SIG-M5 (cell line): ENCODE measurements at regions not wholly inside any gene's neighbourhood (a gene's known extent, or its start where the extent isn't known, plus 50 kb on each side); places are given as distances from the start of the nearest gene placed in this dataset.
"Not testable (repeated sequence)": the region's sequence is repeated elsewhere in the genome, so short reads cannot be mapped to it uniquely, and the experiment has no call there.

Source experiments
- DNase-seq: peaks from one replicate; lab custom pipeline; 2025; lab: John Stamatoyannopoulos, UW

DNA sequence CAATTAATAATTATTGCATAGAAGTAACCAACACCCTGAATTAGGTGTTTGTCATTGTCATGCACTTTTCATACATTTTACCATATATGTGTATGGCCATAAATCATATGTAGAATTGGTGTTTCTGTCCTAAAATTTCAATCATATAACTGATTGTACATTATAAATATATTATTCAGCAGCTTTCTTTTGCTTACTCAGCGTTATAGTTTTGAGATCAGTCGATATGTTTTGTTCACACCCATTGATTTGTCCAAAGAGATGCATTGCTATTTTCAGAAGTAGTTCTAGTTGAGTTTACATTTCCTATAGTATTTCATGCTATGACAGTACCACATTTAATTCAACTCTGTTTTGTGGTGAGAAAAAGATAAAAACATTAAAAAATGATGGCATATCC lies 50.5 kb upstream of the PARP4 start:
- no peak for DNase-seq

GRCh38 chr13:24563971-24564370 lies 51.4 kb upstream of the PARP4 start:
- DNase-seq = not testable (repeated sequence)

DNA sequence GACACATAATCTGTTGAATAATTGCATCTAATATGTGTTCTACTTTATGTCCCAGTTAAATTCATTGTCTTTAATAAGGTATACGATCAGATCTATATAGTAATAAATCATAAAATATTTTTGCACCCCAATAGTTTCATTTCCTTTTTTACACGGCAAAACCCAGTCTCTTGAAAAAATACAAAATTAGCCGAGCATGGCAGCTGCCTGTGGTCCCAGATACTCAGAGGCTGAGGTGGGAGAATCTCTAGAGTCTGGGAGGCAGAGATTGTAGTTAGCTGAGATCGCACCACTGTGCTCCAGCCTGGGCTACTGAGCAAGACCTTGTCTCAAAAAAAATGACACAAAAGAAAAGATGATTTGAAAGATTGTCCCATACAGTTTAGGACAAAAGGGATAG lies 52.3 kb upstream of the PARP4 start:
- no peak for DNase-seq

GRCh38 chr13:24567593-24567992 lies 55.0 kb upstream of the PARP4 start:
- not testable (repeated sequence) for DNase-seq

DNA sequence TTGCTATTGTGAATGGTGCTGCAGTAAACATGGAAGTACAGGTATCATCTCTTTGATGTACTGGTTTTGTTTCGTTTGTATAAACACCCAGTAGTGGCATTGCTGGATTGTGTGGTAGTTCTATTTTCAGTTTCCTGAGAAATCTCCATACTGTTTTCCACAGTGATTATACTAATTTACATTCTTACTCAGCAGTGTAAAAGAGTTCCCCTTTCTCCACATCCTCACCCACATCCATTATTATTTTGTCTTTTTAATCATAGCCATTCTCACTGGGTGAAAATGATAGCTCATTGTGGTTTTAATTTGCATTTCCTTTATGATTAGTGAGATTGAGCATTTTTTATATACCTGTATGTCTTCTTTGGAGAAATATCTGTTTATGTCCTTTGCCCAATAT lies 62.3 kb upstream of the PARP4 start:
- no peak for DNase-seq

GRCh38 chr13:24580315-24580714 lies 67.7 kb upstream of the PARP4 start:
- DNase-seq = not testable (repeated sequence)

DNA sequence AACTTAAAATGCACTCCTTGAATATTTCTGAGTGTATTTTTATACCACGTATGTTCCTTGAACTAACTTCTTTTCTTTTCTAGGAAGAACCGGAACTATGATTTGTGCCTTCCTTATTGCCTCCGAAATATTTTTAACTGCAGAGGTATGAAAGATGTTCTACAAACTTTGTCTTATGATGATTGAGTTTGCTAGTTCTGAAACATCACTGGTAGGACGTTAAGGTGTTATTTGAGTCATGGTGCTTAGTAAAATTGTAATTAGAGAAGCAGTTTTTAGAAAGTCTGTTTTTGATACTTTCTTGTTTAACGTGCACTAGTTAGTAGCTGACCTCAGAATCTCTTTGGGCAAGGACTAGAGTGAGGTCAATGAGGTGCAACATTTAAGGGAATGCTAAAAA lies 69.0 kb upstream of the PARP4 start:
- not testable (repeated sequence) for DNase-seq

GRCh38 chr13:24591697-24592096 lies 79.1 kb upstream of the PARP4 start:
- DNase-seq = not testable (repeated sequence)

GRCh38 chr13:24597906-24598670 lies 82.1 kb upstream of the ATP12A start:
- not testable (repeated sequence) for DNase-seq

DNA sequence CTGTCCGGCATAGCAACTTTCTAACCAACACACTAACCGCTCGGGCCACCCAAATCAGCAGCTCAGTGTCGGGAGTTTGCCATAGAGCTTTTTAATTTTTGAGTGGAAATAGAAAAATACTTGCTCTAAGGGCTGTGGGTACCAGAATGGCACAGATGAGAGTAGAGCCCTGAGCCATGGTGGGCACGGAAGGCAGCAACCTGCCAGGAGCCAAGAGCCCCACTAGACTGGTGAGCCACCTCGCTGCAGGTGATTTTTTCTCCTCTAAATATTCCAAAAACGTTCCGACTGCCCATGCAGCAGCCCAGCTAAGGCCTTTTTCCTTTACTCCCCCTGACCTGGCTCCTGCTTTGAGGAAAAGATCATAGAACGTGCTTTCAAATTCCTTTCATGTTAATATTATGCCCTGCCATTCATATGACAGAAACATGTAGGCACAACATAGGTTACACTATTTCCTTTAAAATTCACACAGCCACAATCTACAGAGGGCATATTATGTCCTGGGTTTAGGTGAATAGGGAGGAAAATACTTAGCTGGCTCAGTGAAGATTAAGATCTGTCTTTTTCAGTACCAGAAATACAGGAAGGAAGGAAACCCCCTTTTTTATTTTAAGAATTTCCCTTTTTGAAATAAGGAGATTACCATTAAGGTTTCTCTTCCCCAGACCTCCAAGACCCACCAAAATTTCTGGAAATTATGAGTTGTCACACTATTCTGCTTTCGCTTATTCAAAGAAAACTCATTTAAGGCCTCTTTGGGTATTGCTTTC lies 81.0 kb upstream of the ATP12A start:
- not testable (repeated sequence) for DNase-seq

GRCh38 chr13:24605923-24606372 lies 74.3 kb upstream of the ATP12A start:
- no peak for DNase-seq

- no peak for DNase-seq
Observed at GRCh38 chr13:24606486-24607170, 73.6 kb upstream of the ATP12A start.

DNA sequence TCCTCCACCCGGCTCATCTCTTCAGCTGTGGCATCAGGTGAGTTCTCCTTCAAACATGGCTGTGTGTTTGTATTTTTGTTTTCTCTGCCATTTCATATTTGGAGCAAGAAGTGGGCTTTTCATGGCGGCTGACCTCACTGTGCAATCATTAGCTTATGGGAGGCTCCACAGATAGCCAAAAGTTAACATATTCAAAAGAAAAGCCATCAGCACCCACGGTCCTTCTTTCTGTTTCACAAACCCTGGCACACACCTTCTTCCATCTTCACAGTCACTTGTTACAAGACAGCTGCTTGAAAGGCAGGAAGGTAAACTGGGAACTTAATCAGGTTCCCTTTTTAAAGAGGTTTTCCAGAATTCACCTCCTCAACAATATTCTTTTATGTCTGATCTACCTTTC lies 69.3 kb upstream of the ATP12A start:
- DNase-seq = no peak

- DNase-seq = no peak
Observed at GRCh38 chr13:24612726-24613125, 67.5 kb upstream of the ATP12A start.

- no peak for DNase-seq
Observed at GRCh38 chr13:24613128-24613527, 67.1 kb upstream of the ATP12A start.

GRCh38 chr13:24613755-24614154 lies 66.5 kb upstream of the ATP12A start:
- DNase-seq = no peak

DNA sequence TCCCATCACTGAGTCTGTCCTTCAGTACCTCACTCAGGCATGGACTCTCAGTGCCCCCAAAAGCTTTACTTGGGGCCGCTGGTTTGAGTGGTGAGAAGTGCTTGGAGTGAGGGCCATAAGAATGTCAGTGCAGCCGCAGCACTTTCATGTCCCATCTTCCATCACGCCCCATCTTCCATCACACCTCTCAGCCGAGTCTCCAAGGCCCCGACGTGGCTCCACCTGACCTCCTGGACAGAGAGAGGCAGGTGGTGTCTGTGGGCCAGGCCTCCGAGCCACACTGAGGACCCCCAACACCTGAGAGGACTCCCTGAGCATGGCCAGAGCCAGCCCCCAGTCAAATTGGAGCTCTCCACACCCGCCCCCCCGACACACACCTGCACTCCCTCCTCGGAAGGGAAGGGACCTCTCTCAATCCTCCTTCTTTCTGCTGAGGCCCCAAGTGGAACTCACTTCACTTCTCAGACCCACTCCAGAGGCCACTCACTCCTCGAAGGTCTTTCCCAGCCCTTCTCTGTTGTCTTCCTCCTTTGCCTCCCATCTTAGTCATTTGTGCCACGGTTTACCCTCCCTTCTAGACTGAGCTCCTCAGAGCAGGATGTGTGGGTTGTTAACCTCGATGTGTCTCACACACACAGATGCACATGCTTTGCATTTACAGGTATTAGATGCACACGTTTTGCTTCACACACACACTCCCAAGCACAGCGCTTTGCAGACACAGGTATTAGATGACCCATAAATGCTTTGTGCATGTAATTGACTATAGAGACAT lies 65.7 kb upstream of the ATP12A start:
- no peak for DNase-seq

- DNase-seq = no peak
Observed at GRCh38 chr13:24615114-24615513, 65.1 kb upstream of the ATP12A start.

DNA sequence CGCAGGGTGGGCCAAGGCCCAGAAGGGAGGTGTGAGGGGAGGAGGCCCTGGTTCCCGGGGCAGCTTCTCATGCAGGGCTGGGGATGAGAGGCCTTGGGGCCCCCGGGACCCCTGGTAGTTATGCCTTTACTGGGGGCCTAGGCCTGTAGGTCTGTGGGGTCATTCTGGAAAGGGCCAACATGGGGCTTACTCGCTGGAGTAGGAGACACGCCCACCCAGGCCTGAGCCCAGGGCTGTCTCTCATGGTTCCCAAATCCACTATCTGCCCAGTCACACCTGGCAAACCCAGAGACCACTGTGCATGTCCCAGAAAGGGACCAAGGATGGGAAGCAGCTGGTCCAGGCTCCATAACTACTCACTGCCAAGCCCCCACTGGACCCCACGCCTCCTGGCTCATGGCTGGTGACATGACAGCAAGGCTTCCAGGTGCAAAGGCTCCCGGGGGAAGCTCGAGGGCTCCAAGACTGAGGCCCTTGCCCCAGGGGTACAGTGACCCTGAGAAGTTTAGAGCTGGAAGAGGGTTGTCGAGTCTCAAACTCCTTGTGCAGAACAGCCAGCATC lies 64.2 kb upstream of the ATP12A start:
- DNase-seq = no peak

DNA sequence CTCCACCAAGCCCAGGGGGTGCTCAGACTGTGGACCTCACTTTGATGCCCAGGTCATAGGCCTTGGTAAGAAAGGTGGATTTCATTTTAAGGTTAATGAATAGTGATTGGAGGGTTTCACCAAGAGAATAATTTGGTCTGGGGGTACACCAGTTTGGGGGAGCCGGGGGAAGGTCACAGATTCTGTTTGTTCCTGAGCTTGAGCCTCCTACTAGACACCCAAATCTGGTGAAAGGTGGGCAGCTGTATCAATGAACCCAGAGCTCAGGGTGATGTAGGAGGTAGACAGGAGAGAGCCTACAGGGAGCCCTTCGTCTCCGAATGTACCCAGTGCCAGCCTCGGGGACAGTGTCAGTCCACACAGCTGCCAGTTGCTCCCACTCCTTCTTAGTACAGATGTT lies 63.7 kb upstream of the ATP12A start:
- no peak for DNase-seq

- no peak for DNase-seq
Observed at GRCh38 chr13:24617256-24618010, 62.8 kb upstream of the ATP12A start.
